ENCODE measurements at regions not wholly inside any gene's neighbourhood (a gene's known extent, or its start where the extent isn't known, plus 50 kb on each side); places are given as distances from the start of the nearest gene placed in this dataset.
A peak's percentile ranks its signal among the peaks of the same experiment; 100 is the strongest.
"Not testable (repeated sequence)": the region's sequence is repeated elsewhere in the genome, so short reads cannot be mapped to it uniquely, and the experiment has no call there.

GRCh38 chrX:44785652-44786051 is 58.2 kb upstream of the DUSP21 start:
- DNase-seq (ENCODE audit: low spot score): no peak

- no peak for DNase-seq (ENCODE audit: low spot score)
These were observed 59.6 kb upstream of the DUSP21 start for GRCh38 chrX:44784241-44784640.

GRCh38 chrX:44778254-44778653 is 65.6 kb upstream of the DUSP21 start:
- DNase-seq (ENCODE audit: low spot score): no peak

GRCh38 chrX:44775726-44776125 is 68.1 kb upstream of the DUSP21 start:
- no peak for DNase-seq (ENCODE audit: low spot score)

- not testable (repeated sequence) for DNase-seq (ENCODE audit: low spot score)
These were observed 69.8 kb upstream of the DUSP21 start for GRCh38 chrX:44774066-44774465.

- DNase-seq (ENCODE audit: low spot score): no peak
These were observed 73.7 kb upstream of the DUSP21 start for GRCh38 chrX:44770121-44770520.

GRCh38 chrX:44767308-44767707 is 76.5 kb upstream of the DUSP21 start:
- DNase-seq (ENCODE audit: low spot score): no peak

GRCh38 chrX:44765556-44765955 is 78.3 kb upstream of the DUSP21 start:
- peak; percentile 2 for DNase-seq (ENCODE audit: low spot score)

GRCh38 chrX:44747969-44748368 is 95.9 kb upstream of the DUSP21 start:
- DNase-seq (ENCODE audit: low spot score): peak; percentile 2

GRCh38 chrX:44747317-44747716 is 96.5 kb upstream of the DUSP21 start:
- DNase-seq (ENCODE audit: low spot score): no peak

- no peak for DNase-seq (ENCODE audit: low spot score)
These were observed 99.0 kb upstream of the DUSP21 start for GRCh38 chrX:44744799-44745198.

GRCh38 chrX:44742480-44743155 is 101.2 kb upstream of the DUSP21 start:
- no peak for DNase-seq (ENCODE audit: low spot score)

GRCh38 chrX:44741859-44742258 is 102.0 kb upstream of the DUSP21 start:
- DNase-seq (ENCODE audit: low spot score): not testable (repeated sequence)

- not testable (repeated sequence) for DNase-seq (ENCODE audit: low spot score)
These were observed 102.4 kb upstream of the DUSP21 start for GRCh38 chrX:44741458-44741857.

- DNase-seq (ENCODE audit: low spot score): no peak
These were observed 108.3 kb upstream of the DUSP21 start for GRCh38 chrX:44735498-44735897.

GRCh38 chrX:44733931-44734330 is 109.9 kb upstream of the DUSP21 start:
- no peak for DNase-seq (ENCODE audit: low spot score)

- DNase-seq (ENCODE audit: low spot score): no peak
These were observed 112.7 kb upstream of the DUSP21 start for GRCh38 chrX:44731160-44731559.

- DNase-seq (ENCODE audit: low spot score): no peak
These were observed 120.4 kb upstream of the DUSP21 start for GRCh38 chrX:44723426-44723825.

- DNase-seq (ENCODE audit: low spot score): no peak
These were observed 135.4 kb upstream of the DUSP21 start for GRCh38 chrX:44708470-44708869.

- DNase-seq (ENCODE audit: low spot score): no peak
These were observed 137.8 kb upstream of the DUSP21 start for GRCh38 chrX:44705817-44706551.

GRCh38 chrX:44698357-44698756 is 145.5 kb upstream of the DUSP21 start:
- DNase-seq (ENCODE audit: low spot score): no peak

- DNase-seq (ENCODE audit: low spot score): no peak
These were observed 150.6 kb upstream of the DUSP21 start for GRCh38 chrX:44693255-44693654.

- DNase-seq (ENCODE audit: low spot score): no peak
These were observed 147.5 kb upstream of the FUNDC1 start for GRCh38 chrX:44690129-44690528.
